Liver (tissue), 8 donors: ENCODE measurements at regions not wholly inside any gene's neighbourhood (a gene's known extent, or its start where the extent isn't known, plus 50 kb on each side); places are given as distances from the start of the nearest gene placed in this dataset.

Source experiments
- DNase-seq: peaks from one replicate; pipeline ENCODE4 v3.0.0-alpha.2; 2017; ENCODE audit warnings: low spot score
- H3K27ac ChIP-seq, 2 donors: one replicate each; pipeline ENCODE4 v1.7.0; 2013; ENCODE audit warnings: inconsistent platforms in 2 of 2, low read length in 2 of 2, control low read depth in 1 of 2, low read depth in 1 of 2, mild to moderate bottlenecking in 1 of 2
- H3K27me3 ChIP-seq, 4 donors: one replicate each; pipeline versions ENCODE4 v1.6.1 to v1.7.0; 2013; ENCODE audit warnings: low read length in 3 of 4, inconsistent platforms in 1 of 4, mild to moderate bottlenecking in 1 of 4, moderate library complexity in 1 of 4; ENCODE audit not compliant: control insufficient read depth in 4 of 4, insufficient read depth in 4 of 4
- H3K36me3 ChIP-seq, 4 donors: one replicate each; pipeline versions ENCODE4 v1.6.1 to v1.7.0; 2013; ENCODE audit warnings: low read length in 3 of 4, mild to moderate bottlenecking in 3 of 4, low read depth in 1 of 4, moderate library complexity in 1 of 4; ENCODE audit not compliant: control insufficient read depth in 4 of 4, insufficient read depth in 3 of 4
- H3K4me1 ChIP-seq, 4 donors: one replicate each; pipeline versions ENCODE4 v1.6.1 to v1.7.0; 2013; ENCODE audit warnings: low read length in 3 of 4, mild to moderate bottlenecking in 3 of 4, moderate library complexity in 1 of 4; ENCODE audit not compliant: control insufficient read depth in 4 of 4, insufficient read depth in 4 of 4
- H3K4me3 ChIP-seq, 3 donors: one replicate each; pipeline versions ENCODE4 v1.6.1 to v1.7.0; 2013; ENCODE audit warnings: low read length in 3 of 3, control low read depth in 1 of 3, low read depth in 1 of 3, mild to moderate bottlenecking in 1 of 3
- H3K9ac ChIP-seq, 2 donors: one replicate each; pipeline ENCODE4 v1.7.0; 2013; ENCODE audit warnings: low read length in 2 of 2, mild to moderate bottlenecking in 2 of 2, moderate library complexity in 2 of 2, control low read depth in 1 of 2, low read depth in 1 of 2
- H3K9me3 ChIP-seq, 4 donors: one replicate each; pipeline versions ENCODE4 v1.6.1 to v1.7.0; 2013; ENCODE audit warnings: low read length in 3 of 4; ENCODE audit not compliant: control insufficient read depth in 4 of 4
- ATF3 ChIP-seq: IDR thresholded peaks from 2 replicates; pipeline ENCODE4 v1.6.1; 2016; ENCODE audit warnings: antibody characterized with exemption
- HNF4A ChIP-seq, 2 donors: conservative IDR thresholded peaks; 2 replicates each; pipeline ENCODE4 v1.6.1; 2016; ENCODE audit warnings: antibody characterized with exemption in 2 of 2, mild to moderate bottlenecking in 2 of 2
- HNF4G ChIP-seq: IDR thresholded peaks from 2 replicates; pipeline ENCODE4 v1.6.1; 2016; ENCODE audit warnings: antibody characterized with exemption
- JUND ChIP-seq, 2 donors: IDR thresholded peaks; 2 replicates each; pipeline ENCODE4 v1.6.1; 2016; ENCODE audit warnings: antibody characterized with exemption in 2 of 2
- NR2F2 ChIP-seq: IDR thresholded peaks from 2 replicates; pipeline ENCODE4 v1.6.1; 2016; ENCODE audit warnings: antibody characterized with exemption
- RAD21 ChIP-seq, 2 donors: IDR thresholded peaks; 2 replicates each; pipeline ENCODE4 v1.6.1; 2016; ENCODE audit warnings: antibody characterized with exemption in 2 of 2, mild to moderate bottlenecking in 2 of 2
- REST ChIP-seq: IDR thresholded peaks from 2 replicates; pipeline ENCODE4 v1.6.1; 2016; ENCODE audit warnings: antibody characterized with exemption, mild to moderate bottlenecking
- SP1 ChIP-seq: IDR thresholded peaks from 2 replicates; pipeline ENCODE4 v1.6.1; 2018; ENCODE audit warnings: antibody characterized with exemption, mild to moderate bottlenecking
- YY1 ChIP-seq: IDR thresholded peaks from 2 replicates; pipeline ENCODE4 v1.6.1; 2016; ENCODE audit warnings: antibody characterized with exemption, mild to moderate bottlenecking
- WGBS: extraction: QIAGEN DNeasy Blood & Tissue Kit; methylation state at CpG from one replicate; pipeline ENCODE4 v1.1.7; 2013; 5-methylcytosine and 5-hydroxymethylcytosine counted together
- TF ChIP-seq, protein P1 (sequence below): IDR thresholded peaks from 2 replicates; pipeline ENCODE4 v1.6.1; 2016; ENCODE audit warnings: antibody characterized with exemption
- TF ChIP-seq, protein P2 (sequence below): fragments of 150-350 bp; IDR thresholded peaks from 2 replicates; pipeline ENCODE4 v1.5.1; 2017; ENCODE audit warnings: improper control_type of control experiment, low read depth, low read length; ENCODE audit not compliant: missing input control
- donor health status: healthy.
- donor health status: healthy.
- donor health status: healthy.
- donor health status: healthy.
- donor health status: healthy.

DNA sequence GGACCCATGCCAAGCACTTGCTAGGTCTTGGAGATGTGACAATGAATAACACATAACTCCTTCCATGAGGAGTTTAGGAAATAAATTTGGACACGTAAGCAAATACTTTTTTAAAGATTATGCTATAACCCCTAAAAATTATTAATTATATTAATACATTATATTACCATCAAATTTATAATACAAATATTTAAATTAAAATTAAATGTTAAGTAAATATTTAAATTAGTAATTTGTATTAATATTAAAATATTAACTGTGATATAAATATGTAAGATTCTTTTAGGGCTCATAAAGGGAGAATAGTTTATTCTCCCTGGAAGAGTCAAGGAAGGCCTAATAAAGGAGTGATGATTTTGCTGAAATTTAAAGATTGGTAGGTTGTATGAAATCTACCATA lies 121.1 kb downstream of the RAP2A start:
- peaks cover 0 to under 1% (median 0%) of the 10 kb centered on the region in 4 donors for H3K4me1 ChIP-seq
- H3K9me3 ChIP-seq, result no peaks in the 10 kb centered on the region
- TF ChIP-seq ATF3 (no peak), SP1 (no peak), HNF4G (no peak), JUND (IDR thresholded peaks at IDR 0.05) (no peak), RAD21 (IDR thresholded peaks at IDR 0.05) (no peak), YY1 (no peak), NR2F2 (no peak), HNF4A (conservative IDR thresholded peaks at IDR 0.05) (no peak)
- TF ChIP-seq, protein P1, sequence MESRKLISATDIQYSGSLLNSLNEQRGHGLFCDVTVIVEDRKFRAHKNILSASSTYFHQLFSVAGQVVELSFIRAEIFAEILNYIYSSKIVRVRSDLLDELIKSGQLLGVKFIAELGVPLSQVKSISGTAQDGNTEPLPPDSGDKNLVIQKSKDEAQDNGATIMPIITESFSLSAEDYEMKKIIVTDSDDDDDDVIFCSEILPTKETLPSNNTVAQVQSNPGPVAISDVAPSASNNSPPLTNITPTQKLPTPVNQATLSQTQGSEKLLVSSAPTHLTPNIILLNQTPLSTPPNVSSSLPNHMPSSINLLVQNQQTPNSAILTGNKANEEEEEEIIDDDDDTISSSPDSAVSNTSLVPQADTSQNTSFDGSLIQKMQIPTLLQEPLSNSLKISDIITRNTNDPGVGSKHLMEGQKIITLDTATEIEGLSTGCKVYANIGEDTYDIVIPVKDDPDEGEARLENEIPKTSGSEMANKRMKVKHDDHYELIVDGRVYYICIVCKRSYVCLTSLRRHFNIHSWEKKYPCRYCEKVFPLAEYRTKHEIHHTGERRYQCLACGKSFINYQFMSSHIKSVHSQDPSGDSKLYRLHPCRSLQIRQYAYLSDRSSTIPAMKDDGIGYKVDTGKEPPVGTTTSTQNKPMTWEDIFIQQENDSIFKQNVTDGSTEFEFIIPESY, result no peak
- TF ChIP-seq, protein P2, sequence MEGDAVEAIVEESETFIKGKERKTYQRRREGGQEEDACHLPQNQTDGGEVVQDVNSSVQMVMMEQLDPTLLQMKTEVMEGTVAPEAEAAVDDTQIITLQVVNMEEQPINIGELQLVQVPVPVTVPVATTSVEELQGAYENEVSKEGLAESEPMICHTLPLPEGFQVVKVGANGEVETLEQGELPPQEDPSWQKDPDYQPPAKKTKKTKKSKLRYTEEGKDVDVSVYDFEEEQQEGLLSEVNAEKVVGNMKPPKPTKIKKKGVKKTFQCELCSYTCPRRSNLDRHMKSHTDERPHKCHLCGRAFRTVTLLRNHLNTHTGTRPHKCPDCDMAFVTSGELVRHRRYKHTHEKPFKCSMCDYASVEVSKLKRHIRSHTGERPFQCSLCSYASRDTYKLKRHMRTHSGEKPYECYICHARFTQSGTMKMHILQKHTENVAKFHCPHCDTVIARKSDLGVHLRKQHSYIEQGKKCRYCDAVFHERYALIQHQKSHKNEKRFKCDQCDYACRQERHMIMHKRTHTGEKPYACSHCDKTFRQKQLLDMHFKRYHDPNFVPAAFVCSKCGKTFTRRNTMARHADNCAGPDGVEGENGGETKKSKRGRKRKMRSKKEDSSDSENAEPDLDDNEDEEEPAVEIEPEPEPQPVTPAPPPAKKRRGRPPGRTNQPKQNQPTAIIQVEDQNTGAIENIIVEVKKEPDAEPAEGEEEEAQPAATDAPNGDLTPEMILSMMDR, result no peak
- H3K4me3 ChIP-seq, result no peak overlapping the region
- H3K36me3 ChIP-seq, result no peaks in the 10 kb centered on the region
- no peak overlapping the region for H3K27ac ChIP-seq
- no peaks in the 10 kb centered on the region for H3K27me3 ChIP-seq
- WGBS, result 94% methylated on average over 1 of the region's 1 CpG
- no peak for DNase-seq
- H3K9ac ChIP-seq, result no peak overlapping the region

DNA sequence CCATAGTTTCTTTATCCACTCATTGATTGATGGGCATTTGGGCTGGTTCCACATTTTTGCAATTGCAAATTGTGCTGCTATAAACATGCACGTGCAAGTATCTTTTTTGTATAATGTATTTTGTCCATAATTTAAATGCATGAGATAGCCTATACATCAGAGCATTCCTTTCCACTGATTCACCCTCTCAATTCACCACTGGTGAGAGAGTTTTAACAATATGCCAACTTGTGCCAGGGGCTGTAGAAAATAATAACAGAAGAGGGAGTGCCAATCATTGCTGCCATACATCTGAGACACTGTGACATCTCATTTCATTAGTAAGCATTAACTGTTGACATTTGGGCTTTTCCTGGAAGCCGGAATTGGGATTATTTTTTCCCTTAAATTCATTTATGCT lies 125.1 kb downstream of the RAP2A start:
- TF ChIP-seq, protein P1, result no peak
- TF ChIP-seq REST, result no peak
- no peaks in the 10 kb centered on the region for H3K9me3 ChIP-seq
- no peak overlapping the region for H3K27ac ChIP-seq
- H3K27me3 ChIP-seq, result no peaks in the 10 kb centered on the region
- no peak for DNase-seq
- H3K4me1 ChIP-seq, result peaks cover 0 to 3% (median 0%) of the 10 kb centered on the region in 4 donors
- no peak overlapping the region for H3K4me3 ChIP-seq
- H3K36me3 ChIP-seq, result no peaks in the 10 kb centered on the region
- H3K9ac ChIP-seq, result no peak overlapping the region
- WGBS, result 88% methylated on average over 2 of the region's 2 CpGs
